Activated CD8-positive, alpha-beta memory T cell treated with anti-CD3 and anti-CD28 coated beads, Interleukin-2, amount 50 U/mL, for 1 hour (primary cell): ENCODE measurements at regions not wholly inside any gene's neighbourhood (a gene's known extent, or its start where the extent isn't known, plus 50 kb on each side); places are given as distances from the start of the nearest gene placed in this dataset.

Experiments
- DNase-seq: peaks from one replicate; pipeline ENCODE4 v3.0.0-alpha.2; 2020; ENCODE audit errors: extremely low read depth

GRCh38 chr20:43803276-43803675 lies 76.5 kb upstream of the GTSF1L start:
- no peak for DNase-seq

- DNase-seq: no peak
Measured at GRCh38 chr20:43800186-43800585, 73.4 kb upstream of the GTSF1L start.

- DNase-seq: no peak
Measured at GRCh38 chr20:43799741-43800140, 72.9 kb upstream of the GTSF1L start.

- no peak for DNase-seq
Measured at GRCh38 chr20:43799150-43799711, 72.4 kb upstream of the GTSF1L start.

- no peak for DNase-seq
Measured at GRCh38 chr20:43798291-43799149, 71.7 kb upstream of the GTSF1L start.

- DNase-seq: no peak
Measured at GRCh38 chr20:43794326-43794725, 67.5 kb upstream of the GTSF1L start.

GRCh38 chr20:43789593-43789992 lies 62.8 kb upstream of the GTSF1L start:
- DNase-seq: no peak

- DNase-seq: no peak
Measured at GRCh38 chr20:43787937-43788336, 61.1 kb upstream of the GTSF1L start.

GRCh38 chr20:43786885-43787284 lies 60.1 kb upstream of the GTSF1L start:
- no peak for DNase-seq

- DNase-seq: no peak
Measured at GRCh38 chr20:43781215-43781614, 54.4 kb upstream of the GTSF1L start.

- DNase-seq: no peak
Measured at GRCh38 chr20:43778375-43778774, 51.6 kb upstream of the GTSF1L start.

GRCh38 chr20:43776691-43777090 lies 49.9 kb upstream of the GTSF1L start:
- no peak for DNase-seq
